ENCODE measurements at regions not wholly inside any gene's neighbourhood (a gene's known extent, or its start where the extent isn't known, plus 50 kb on each side); places are given as distances from the start of the nearest gene placed in this dataset.

DNA sequence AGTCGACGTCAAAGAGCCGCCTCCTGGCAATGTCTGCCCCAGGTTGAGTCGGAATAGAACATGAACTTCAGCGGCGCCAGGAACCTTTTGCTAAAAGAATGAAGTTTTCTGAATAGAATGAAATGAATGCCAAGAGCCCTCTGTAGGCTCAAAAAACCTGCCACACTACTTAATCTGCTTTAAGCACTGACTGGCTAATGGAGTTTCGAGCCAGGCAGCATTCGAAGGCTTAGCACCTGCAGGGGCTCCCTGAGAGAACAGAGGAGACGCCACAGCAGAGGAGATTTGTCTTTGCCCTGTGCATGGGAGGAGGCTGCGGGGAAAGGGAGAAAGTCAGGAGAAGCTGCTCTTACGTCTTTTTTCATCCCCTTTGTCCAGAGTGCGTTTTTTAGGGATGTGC, 641.7 kb downstream of the AJAP1 start:
- no peak overlapping the region for H2AFZ ChIP-seq (ENCODE audit: low read depth, low read length)
- DNase-seq (no peak), ATAC-seq (ENCODE audit: insufficient read depth, low read depth) (no peak)
- no peaks in the 10 kb centered on the region for H3K27me3 ChIP-seq (ENCODE audit: insufficient read depth, low read length, poor library complexity)
- H3K9ac ChIP-seq (ENCODE audit: low read depth, low read length) = no peak overlapping the region
- no peaks in the 10 kb centered on the region for H3K4me1 ChIP-seq (ENCODE audit: insufficient read depth, low read length)
- H3K4me2 ChIP-seq (ENCODE audit: insufficient read depth, low read length) = no peak overlapping the region
- H4K20me1 ChIP-seq (ENCODE audit: insufficient read depth, low read length) = no peaks in the 10 kb centered on the region
- H3K79me2 ChIP-seq (ENCODE audit: insufficient read depth, low read length) = no peaks in the 10 kb centered on the region
- H3K36me3 ChIP-seq (ENCODE audit: insufficient read depth, low read length) = no peaks in the 10 kb centered on the region
- no peak overlapping the region for H3K27ac ChIP-seq (ENCODE audit: low read length)
- no peak for TF ChIP-seq EZH2 (IDR thresholded peaks at IDR 0.05; ENCODE audit: borderline replicate concordance, low read depth, low read length, severe bottlenecking)
- TF ChIP-seq, protein P1, sequence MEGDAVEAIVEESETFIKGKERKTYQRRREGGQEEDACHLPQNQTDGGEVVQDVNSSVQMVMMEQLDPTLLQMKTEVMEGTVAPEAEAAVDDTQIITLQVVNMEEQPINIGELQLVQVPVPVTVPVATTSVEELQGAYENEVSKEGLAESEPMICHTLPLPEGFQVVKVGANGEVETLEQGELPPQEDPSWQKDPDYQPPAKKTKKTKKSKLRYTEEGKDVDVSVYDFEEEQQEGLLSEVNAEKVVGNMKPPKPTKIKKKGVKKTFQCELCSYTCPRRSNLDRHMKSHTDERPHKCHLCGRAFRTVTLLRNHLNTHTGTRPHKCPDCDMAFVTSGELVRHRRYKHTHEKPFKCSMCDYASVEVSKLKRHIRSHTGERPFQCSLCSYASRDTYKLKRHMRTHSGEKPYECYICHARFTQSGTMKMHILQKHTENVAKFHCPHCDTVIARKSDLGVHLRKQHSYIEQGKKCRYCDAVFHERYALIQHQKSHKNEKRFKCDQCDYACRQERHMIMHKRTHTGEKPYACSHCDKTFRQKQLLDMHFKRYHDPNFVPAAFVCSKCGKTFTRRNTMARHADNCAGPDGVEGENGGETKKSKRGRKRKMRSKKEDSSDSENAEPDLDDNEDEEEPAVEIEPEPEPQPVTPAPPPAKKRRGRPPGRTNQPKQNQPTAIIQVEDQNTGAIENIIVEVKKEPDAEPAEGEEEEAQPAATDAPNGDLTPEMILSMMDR (IDR thresholded peaks at IDR 0.05; ENCODE audit: borderline replicate concordance, extremely low read depth, low read length, poor library complexity, severe bottlenecking) = no peak
- no peaks in the 10 kb centered on the region for H3K9me3 ChIP-seq (ENCODE audit: insufficient read depth, low read length, severe bottlenecking)
- no peak overlapping the region for H3K4me3 ChIP-seq (ENCODE audit: low read depth in 1 of 2, low read length in 2 of 2)

DNA sequence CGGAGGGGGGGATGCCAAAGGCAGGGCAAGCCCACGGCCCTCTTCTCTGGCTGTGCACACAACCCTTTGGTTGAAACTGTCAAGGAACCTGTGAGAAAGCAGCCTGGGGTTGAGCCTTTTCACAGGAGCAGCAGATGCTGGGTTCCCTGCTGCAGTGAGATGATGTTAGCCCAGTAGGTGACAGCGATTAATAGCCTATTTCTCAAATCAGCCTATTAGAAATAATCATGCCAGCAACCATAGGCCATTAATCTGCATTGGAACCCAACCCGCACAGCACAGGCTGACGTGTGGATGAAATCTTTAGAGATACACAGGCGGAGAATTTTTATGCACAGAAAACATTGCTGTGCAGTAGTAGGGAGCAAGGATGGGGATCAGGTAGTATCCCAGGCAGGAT, 637.5 kb downstream of the AJAP1 start:
- Histone ChIP-seq H3K36me3 (ENCODE audit: insufficient read depth, low read length) (no peaks in the 10 kb centered on the region), H3K27ac (ENCODE audit: low read length) (no peak overlapping the region)
- no peak for ATAC-seq (ENCODE audit: insufficient read depth, low read depth)

DNA sequence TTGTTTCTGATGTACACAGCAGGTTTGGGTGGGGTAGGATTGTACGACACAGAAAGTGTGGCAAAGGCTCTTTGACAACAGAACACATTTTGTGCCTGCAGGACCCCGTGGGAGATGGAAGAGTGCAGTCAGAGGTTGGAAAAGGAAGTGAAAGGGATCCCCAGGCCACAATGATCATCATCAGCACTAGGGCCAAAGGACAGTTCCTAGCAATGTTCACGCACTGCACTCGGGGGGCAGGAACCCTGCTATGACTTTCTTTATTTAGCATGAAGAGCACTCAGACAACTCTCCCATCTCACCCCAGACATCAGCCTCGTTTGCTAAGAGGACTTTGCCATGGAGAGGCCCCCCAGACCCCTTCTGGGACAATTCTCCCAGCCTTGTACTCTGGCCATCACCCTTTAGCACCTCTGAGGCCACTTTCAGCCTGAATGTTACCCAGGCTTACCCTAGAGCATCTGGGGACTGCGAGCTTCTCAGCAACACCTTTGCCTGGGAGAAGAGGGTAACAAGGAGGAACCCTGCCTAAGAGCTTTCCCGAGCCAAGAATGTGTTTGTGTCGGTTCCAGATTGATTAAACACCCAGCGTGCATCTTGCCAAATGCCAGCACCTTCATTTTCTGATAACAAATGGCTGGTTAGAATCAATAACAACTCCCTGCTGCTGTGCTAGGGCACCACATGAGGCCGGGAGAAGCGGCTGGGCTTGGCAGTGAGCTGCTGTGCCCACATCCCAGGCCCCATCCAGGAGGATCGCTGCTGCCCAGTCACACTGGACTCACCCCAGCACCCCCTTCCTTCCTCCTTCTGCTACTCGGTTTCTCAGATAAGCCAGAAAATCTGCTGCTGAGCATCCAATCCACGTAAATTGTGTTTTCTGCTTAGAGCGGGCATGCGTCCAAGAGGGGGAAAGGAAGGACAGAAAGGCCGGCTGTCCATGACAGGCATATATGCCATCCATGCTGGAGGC, 633.1 kb downstream of the AJAP1 start:
- H3K27me3 ChIP-seq (ENCODE audit: insufficient read depth, low read length, poor library complexity) = no peaks in the 10 kb centered on the region
- no peak overlapping the region for H3K9ac ChIP-seq (ENCODE audit: low read depth, low read length)
- H3K27ac ChIP-seq (ENCODE audit: low read length) = no peak overlapping the region
- TF ChIP-seq, protein P1 (IDR thresholded peaks at IDR 0.05; ENCODE audit: borderline replicate concordance, extremely low read depth, low read length, poor library complexity, severe bottlenecking) = no peak
- TF ChIP-seq EZH2 (IDR thresholded peaks at IDR 0.05; ENCODE audit: borderline replicate concordance, low read depth, low read length, severe bottlenecking) = no peak
- no peaks in the 10 kb centered on the region for H3K79me2 ChIP-seq (ENCODE audit: insufficient read depth, low read length)
- no peaks in the 10 kb centered on the region for H3K4me1 ChIP-seq (ENCODE audit: insufficient read depth, low read length)
- H3K4me3 ChIP-seq (ENCODE audit: low read depth in 1 of 2, low read length in 2 of 2) = no peak overlapping the region
- H2AFZ ChIP-seq (ENCODE audit: low read depth, low read length) = no peak overlapping the region
- H3K36me3 ChIP-seq (ENCODE audit: insufficient read depth, low read length) = no peaks in the 10 kb centered on the region
- no peak overlapping the region for H3K4me2 ChIP-seq (ENCODE audit: insufficient read depth, low read length)
- no peak for DNase-seq
- no peaks in the 10 kb centered on the region for H3K9me3 ChIP-seq (ENCODE audit: insufficient read depth, low read length, severe bottlenecking)
- H4K20me1 ChIP-seq (ENCODE audit: insufficient read depth, low read length) = no peaks in the 10 kb centered on the region
- ATAC-seq (ENCODE audit: insufficient read depth, low read depth) = no peak

More for the DNA sequence above, 637.5 kb downstream of the AJAP1 start:
- H3K79me2 ChIP-seq (ENCODE audit: insufficient read depth, low read length) = no peaks in the 10 kb centered on the region
- H3K4me1 ChIP-seq (ENCODE audit: insufficient read depth, low read length) = no peaks in the 10 kb centered on the region
- H3K9me3 ChIP-seq (ENCODE audit: insufficient read depth, low read length, severe bottlenecking) = no peaks in the 10 kb centered on the region
- H3K9ac ChIP-seq (ENCODE audit: low read depth, low read length) = no peak overlapping the region
- no peak overlapping the region for H3K4me2 ChIP-seq (ENCODE audit: insufficient read depth, low read length)
- no peaks in the 10 kb centered on the region for H3K27me3 ChIP-seq (ENCODE audit: insufficient read depth, low read length, poor library complexity)
- H4K20me1 ChIP-seq (ENCODE audit: insufficient read depth, low read length) = no peaks in the 10 kb centered on the region
- H3K4me3 ChIP-seq (ENCODE audit: low read depth in 1 of 2, low read length in 2 of 2) = no peak overlapping the region
- no peak overlapping the region for H2AFZ ChIP-seq (ENCODE audit: low read depth, low read length)
- no peak for TF ChIP-seq EZH2 (IDR thresholded peaks at IDR 0.05; ENCODE audit: borderline replicate concordance, low read depth, low read length, severe bottlenecking)
- TF ChIP-seq, protein P1 (IDR thresholded peaks at IDR 0.05; ENCODE audit: borderline replicate concordance, extremely low read depth, low read length, poor library complexity, severe bottlenecking) = no peak
- DNase-seq = no peak
